ENCODE measurements at regions not wholly inside any gene's neighbourhood (a gene's known extent, or its start where the extent isn't known, plus 50 kb on each side); places are given as distances from the start of the nearest gene placed in this dataset.
"Not testable (repeated sequence)": the region's sequence is repeated elsewhere in the genome, so short reads cannot be mapped to it uniquely, and the experiment has no call there.

- DNase-seq (ENCODE audit: low read depth, low spot score): no peak
Measured at GRCh38 chr6:14518515-14519217, 401.1 kb downstream of the CD83 start.

GRCh38 chr6:14520029-14520428 is 402.5 kb downstream of the CD83 start:
- no peak for DNase-seq (ENCODE audit: low read depth, low spot score)

GRCh38 chr6:14520536-14520935 is 403.0 kb downstream of the CD83 start:
- no peak for DNase-seq (ENCODE audit: low read depth, low spot score)

DNA sequence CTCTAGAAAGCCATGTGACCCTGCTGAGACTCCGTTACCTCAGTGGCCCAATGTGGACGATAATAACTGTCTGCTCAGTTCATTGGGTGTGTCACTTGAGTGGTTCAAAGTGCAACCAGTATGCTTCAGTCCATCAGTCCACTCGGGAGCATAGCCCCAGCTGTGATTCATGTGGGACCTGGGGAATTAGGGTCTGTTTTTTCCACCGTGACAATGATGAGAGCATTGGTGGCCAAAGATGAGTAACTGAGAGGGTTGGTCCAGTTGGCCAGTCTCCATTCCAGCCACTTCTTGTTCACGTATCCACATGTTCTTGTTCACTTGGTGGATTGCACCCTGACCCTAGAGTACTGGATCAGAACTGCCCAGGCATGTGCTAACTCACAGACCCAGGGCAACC is 403.6 kb downstream of the CD83 start:
- no peak for DNase-seq (ENCODE audit: low read depth, low spot score)

DNA sequence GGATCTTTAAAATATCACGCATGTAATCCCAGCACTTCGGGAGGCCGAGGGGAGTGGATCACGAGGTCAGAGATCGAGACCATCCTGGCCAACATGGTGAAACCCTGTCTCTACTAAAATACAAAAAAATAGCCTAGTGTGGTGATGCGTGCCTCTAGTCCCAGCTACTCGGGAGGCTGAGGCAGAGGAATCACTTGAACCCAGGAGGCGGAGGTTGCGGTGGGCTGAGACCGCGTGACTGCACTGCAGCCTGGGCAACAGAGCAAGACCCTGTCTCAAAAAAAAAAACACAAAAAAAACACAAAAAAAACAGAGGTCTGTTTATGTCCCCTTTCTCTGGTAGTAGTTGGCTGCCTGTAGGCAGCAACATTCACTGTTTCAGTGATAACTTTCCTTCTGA is 404.3 kb downstream of the CD83 start:
- DNase-seq (ENCODE audit: low read depth, low spot score): not testable (repeated sequence)

DNA sequence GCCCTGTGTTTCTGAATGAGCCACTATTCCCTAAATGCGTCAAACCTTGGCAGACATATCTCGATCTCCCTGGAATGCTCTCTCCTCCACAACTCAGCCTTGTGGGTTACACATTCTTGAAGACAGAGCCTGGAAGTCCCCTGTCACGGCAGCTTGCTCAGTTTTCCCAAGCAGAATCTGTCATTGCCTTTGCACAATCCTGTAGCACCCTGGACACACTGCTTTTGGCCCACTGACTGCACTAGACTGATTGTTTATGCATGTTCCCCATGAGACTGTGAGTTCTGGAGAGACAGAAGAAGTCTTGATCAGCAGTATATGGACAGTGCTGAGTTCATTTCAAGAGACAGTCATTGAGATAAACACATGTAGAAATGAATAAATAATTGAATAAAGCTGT is 406.7 kb downstream of the CD83 start:
- no peak for DNase-seq (ENCODE audit: low read depth, low spot score)

DNA sequence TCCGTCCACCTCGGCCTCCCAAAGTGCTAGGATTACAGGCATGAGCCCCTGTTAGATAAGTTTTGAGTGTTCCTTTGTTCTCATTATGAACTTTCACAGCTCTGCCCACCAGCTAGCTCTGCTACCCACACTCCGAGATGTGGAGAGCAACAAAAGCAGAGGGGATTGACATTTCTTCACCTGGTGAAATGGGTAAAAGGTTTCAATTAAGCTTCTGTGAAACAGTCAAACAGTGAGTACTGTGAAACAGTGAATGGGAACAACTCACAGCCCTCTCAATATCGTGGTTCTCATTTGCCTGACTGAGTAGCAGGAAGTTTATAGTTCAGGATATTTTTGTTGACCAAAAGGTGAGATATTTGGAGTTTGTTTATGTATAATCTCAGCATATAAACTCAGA is 412.8 kb downstream of the CD83 start:
- no peak for DNase-seq (ENCODE audit: low read depth, low spot score)

DNA sequence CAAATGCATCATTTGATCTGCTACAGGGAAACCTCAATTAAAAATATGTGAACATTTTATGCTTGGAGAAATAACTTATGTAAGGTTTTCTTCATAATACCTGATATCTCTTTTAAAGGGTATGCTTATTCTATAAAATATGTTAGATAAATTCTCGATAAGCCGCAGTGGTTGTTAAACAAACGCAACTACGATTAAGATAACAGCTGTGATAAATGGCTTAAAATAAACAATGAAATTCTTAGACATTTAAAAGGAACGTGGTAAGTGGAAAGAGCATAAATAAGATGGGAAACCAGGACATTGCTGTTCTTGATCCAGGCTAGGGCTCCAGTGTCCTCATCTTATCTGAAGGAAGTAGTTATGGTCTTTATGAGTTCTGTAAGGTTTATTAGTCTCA is 415.9 kb downstream of the CD83 start:
- no peak for DNase-seq (ENCODE audit: low read depth, low spot score)

GRCh38 chr6:14537030-14537429 is 419.5 kb downstream of the CD83 start:
- no peak for DNase-seq (ENCODE audit: low read depth, low spot score)

DNA sequence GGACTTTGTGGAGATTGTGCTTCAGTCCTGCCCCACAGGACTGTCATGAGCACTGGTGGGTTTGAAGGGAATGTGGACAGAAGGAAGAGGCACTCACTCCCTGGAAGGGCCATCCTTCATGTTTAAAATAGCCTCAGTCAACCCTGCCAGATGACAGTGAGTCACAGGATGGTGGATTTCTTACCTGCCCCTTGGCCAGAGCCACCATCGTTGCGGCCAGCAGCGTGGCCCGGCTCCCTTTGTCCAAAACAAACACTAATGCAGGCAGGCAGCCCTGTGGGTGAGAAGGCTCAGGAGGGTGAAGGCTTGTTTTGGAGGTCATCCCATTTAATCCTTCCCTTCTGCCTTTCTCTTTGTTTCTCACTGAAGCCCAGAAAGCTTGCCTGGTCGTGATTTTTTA is 422.7 kb downstream of the CD83 start:
- DNase-seq (ENCODE audit: low read depth, low spot score): no peak

GRCh38 chr6:14540810-14541540 is 423.4 kb downstream of the CD83 start:
- DNase-seq (ENCODE audit: low read depth, low spot score): no peak

DNA sequence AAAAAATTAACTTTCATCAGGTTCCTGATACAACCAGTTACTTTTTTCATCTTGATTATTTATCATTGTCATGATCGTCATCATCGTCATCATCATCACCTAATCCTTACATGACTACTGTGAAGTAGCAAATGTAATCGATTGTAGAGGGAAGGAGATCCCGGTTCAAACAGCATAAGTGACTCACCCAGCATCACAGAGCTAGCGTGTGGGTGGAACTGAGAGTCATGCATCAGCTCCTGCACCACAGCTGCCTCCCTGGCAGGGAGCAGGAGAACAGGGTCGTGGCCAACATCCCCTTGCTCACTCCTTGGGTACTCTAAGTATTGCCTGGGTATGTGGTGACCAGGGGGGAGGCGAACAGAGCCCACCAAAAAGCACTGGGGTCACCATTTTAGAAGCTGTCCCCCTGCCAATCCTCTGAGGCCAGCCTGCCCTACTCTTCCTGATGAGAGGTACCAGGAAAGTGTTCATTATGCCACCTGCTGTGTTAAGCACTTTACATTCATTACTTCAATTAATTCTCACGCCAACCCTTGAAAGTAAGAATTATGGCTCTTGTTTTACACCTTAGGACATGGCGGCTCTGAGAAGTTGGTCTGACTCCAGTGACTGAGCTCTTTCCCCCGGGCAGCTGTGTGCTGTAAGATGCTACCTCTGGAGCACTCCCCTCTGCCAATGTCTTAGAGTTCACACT is 425.2 kb downstream of the CD83 start:
- DNase-seq (ENCODE audit: low read depth, low spot score): no peak

- no peak for DNase-seq (ENCODE audit: low read depth, low spot score)
Measured at GRCh38 chr6:14543971-14544585, 426.5 kb downstream of the CD83 start.

GRCh38 chr6:14544666-14545065 is 427.1 kb downstream of the CD83 start:
- DNase-seq (ENCODE audit: low read depth, low spot score): no peak

GRCh38 chr6:14545496-14545895 is 427.9 kb downstream of the CD83 start:
- no peak for DNase-seq (ENCODE audit: low read depth, low spot score)

DNA sequence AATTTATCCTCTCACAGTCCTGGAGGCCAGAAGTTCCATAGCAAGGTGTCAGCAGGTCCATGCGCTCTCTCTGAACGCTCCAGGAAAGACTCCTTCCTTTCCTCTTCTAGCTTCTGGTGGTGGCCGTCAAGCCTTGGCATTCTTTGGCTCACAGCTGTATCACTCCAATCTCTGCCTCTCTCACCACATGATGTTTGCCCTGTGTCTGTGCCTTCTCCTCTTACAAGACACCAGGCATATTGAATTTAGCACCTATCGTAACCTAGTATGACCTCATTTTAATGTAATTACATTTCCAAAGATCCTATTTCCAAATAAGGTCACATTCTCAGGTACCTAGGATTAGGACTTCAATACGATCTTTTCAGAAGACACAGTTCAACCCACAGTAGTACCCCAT is 428.5 kb downstream of the CD83 start:
- no peak for DNase-seq (ENCODE audit: low read depth, low spot score)

- no peak for DNase-seq (ENCODE audit: low read depth, low spot score)
Measured at GRCh38 chr6:14547284-14547998, 429.9 kb downstream of the CD83 start.

GRCh38 chr6:14549304-14549770 is 431.8 kb downstream of the CD83 start:
- no peak for DNase-seq (ENCODE audit: low read depth, low spot score)

GRCh38 chr6:14549871-14550270 is 432.3 kb downstream of the CD83 start:
- no peak for DNase-seq (ENCODE audit: low read depth, low spot score)

DNA sequence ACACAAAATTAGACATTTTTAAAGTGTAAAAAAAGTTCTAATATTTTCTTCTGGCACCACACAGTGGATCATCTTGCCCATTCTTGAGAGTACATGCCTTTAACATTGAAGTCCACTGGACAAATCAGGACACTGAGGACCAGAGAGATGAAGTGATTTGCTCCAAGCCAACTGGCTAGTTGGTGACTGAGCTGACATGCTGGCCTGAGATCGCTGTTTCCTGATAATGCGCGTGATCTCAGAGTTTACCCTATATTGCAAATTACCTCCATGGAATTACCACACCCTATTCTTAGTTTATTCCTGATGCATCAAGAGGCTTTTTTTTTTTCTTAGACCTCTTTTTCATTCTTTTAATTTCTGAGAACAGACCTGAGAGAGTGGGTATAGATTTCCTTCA is 432.8 kb downstream of the CD83 start:
- DNase-seq (ENCODE audit: low read depth, low spot score): no peak

DNA sequence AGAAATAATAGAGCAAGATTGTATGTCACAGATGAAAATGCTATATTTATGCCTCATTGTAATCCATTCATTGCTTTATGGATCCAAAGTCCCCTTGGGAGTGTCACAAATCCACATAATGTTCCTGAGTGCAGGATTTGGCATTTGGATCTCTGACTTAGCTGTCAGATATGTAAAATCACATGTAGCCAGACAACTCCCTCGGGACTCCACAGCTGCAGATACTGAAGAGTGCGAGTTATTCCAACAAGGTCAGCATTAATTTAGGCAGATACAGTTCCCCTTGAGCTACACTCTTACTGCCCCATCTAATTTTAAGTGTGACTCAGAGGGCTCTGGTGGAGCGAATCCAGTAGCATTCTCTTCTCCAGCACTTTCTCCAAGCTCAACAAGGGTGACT is 433.2 kb downstream of the CD83 start:
- DNase-seq (ENCODE audit: low read depth, low spot score): no peak

Data from pulmonary artery endothelial cell (primary cell).